AG08396 (cell line): ENCODE measurements at regions not wholly inside any gene's neighbourhood (a gene's known extent, or its start where the extent isn't known, plus 50 kb on each side); places are given as distances from the start of the nearest gene placed in this dataset.
"Not testable (repeated sequence)": the region's sequence is repeated elsewhere in the genome, so short reads cannot be mapped to it uniquely, and the experiment has no call there.

Experiments used
- DNase-seq: peaks from one replicate; pipeline ENCODE4 v3.0.0; 2012; ENCODE audit warnings: low spot score, mixed read lengths

DNA sequence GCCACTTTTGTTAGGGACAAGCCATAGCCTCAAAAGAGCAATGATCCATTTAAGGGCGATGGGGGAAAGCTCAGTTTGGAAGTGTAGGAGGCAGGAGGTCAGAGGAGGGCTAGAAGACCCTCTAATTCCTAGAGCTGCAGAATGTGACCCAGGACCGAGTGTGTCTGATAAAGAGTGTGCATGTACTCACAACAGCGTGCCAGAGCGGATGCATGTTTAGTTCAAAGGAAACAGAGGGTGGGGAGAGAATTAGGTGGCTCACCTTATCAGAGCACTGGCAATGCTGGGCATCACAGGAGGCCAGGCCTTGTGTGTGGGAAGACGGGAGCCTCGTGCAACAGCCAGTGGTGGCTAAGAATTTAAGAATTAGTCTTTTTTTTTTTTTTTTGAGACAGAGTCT lies 133.9 kb upstream of the COBL start:
- DNase-seq: no peak

DNA sequence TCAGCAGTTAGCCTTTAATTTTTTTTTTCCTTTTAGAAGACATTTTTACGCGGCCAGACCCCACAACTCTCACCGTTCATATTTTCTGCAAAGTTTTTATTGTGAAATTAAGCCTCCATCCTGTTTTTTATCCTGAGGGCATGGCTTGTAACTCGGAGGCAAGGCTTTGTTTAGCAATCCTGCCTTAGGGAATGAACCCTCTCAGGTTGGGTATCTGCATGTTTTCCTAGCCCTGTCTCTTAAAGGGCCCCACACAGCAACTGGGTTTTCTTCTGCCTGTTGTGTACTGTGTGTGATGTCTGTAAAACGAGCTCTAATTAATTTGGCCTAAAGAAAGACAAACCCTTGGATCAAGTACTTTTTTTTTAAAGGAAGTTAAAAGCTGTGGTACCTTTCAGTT lies 130.2 kb upstream of the COBL start:
- DNase-seq: no peak

DNA sequence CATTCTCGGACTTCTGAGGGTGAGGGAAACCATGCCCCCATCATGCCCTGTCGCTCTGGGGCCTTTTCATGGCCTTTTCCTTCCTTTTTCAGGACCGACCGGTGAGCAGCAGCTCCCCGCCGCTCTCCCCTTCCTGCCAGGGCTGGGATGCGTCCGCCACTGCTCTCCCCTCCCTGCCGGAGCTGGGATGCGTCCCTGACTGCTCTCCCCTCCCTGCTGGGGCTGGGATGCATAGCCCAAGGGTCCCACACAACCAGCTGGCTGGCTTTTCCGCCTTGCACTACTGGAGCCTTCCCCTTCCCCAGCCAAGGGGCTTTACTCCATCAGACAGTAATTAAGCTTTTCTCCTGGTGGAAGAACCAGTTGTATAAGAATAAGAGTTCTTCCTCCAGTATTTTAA lies 129.7 kb upstream of the COBL start:
- DNase-seq: no peak

DNA sequence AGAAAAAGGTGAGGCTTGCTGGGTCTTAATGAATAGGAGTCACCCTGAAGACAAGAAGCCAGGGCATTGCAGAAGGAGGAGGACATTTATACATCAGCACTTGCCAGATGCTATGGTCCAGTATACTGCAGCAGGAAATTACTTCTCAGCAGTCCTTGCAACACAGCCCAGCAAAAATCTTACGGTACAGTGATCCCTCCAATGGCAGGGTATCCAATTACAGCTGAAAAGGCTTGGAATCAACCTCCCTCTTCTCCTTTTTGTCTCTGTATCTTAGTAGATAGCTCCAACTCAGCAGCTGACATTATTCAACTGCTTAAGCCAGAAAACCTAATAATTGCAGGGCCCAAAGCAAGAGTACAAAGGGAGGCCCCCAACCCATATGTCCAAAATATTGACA lies 128.3 kb upstream of the COBL start:
- no peak for DNase-seq

DNA sequence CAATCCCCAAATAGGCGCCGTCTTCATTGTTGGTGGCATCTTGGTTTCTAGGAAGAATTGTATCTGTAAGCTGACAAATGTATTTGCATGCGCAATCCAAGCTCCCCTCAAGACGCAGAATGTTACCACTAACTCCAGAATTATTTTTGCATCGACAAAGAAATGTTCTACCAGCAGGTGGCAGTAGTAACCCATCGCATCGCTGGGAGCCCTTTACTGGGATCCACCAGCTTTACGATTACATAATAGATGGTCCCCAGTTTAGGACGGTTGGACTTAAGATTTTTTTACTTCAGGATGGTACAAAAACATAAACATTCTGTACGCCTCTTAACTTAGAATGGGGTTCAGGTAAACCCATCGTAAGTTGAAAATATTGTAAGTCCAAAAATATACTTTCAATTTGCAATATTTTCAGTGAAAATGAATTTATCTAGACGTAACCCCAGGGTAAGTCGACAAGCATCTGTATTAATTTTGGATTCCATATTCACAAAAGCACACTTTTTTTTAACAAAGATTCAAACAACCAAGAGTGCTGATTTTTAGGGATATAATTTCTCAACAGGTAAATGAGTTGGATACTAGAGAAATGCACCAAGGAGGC lies 114.0 kb upstream of the COBL start:
- peak; percentile 61 for DNase-seq

DNA sequence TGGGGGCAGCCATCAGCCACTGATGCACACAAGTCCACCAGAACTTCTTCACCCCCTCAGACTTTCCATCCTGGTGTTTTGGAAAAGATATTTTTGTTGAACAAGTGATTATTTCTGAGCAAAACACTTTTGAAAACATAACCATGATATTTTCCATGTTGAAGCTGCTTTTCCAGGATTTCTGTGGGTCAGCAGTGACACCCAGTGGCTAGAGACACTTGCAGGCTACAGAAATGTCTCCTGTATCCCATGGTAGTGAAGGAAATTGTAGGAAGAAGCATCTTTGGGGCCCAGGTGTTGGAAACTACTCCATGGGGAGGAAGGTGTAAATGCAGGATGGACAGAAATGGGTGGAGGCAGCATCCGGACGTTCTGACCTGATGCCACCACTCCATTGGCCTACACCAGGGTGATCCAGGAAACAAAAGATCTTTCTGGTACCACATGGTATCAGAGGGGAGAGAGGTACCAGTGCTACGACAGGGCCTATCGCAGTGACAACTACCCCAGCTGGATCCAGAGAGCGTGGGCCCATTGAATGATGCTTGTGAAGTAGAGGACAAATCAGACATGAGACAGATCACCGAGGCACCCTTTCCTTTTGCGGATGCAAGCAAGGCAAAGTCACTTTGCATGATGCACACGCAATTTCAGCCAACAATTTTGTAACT lies 111.7 kb upstream of the COBL start:
- no peak for DNase-seq

DNA sequence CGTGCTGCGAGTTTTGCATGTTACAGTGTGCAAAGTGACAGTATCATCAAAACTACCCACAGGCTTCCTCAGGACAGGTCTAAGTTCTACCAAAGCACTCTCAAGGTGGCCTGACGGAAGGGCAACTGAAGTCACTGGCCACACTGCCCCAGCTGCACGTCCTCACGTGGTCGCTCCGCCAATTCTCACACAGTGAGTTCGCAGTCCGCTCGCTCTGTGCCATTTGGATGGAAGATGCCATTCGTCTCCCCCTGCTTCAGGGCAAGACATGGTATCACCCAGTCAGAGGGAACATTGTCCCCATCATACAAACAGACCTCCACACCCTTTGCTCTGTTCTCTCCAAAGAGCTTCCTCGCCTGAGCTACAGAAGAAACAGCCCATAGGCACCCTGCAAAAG lies 109.6 kb upstream of the COBL start:
- DNase-seq: no peak

DNA sequence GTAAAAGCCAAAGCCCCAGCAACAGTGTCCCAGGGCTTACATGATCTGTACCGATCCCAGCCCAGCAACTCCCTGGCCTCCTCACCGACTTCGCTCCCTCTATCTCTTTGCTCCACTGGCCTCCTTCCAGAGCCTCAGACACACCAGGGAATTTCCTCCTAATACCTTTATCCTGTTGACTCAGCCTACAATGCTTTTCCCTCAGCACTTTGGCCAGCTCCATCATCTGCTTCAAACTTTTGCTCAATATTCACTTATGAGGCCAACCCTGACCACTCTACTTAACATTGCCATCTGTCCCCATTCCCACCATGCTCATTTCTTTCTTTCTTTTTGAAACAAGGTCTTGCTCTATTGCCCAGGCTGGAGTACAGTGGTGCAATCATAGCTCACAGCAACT lies 93.3 kb upstream of the COBL start:
- DNase-seq: not testable (repeated sequence)

DNA sequence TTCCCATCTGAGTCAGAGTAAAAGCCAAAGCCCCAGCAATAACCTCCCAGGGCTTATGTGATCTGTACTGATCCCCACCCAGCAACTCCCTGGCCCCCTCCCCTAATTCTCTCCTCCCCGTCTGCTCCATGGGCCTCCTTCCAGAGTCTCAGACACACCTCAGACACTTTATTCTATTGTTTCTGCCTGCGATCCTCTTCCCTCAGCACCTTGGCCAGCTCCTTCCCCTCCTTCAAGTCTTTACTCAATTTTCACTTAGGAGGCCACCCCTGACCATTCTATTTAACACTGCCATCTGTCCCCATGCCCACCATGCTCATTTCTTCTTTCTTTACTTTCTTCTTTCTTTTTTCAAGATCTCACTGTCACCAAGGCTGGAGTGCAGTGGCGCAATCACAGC lies 81.0 kb upstream of the COBL start:
- not testable (repeated sequence) for DNase-seq

DNA sequence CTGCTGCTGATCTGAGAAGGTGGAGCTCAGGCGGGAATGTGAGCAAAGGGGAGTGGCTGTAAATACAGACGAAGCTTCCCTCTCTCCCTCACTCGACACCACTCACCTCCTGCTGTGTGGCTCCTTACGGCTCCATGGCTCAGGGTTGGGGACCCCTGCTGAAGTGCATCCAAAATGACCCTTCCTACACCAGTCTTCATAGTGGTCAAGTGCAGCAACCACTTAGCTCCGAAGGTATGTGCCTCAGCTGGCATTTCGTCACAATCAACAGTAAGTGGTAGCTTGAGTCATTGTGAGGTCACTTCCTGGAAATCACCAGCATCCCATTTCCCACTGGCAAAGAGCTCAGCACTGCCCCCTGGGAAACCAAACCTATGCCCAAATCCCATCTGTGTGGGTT lies 76.4 kb upstream of the COBL start:
- DNase-seq: not testable (repeated sequence)

DNA sequence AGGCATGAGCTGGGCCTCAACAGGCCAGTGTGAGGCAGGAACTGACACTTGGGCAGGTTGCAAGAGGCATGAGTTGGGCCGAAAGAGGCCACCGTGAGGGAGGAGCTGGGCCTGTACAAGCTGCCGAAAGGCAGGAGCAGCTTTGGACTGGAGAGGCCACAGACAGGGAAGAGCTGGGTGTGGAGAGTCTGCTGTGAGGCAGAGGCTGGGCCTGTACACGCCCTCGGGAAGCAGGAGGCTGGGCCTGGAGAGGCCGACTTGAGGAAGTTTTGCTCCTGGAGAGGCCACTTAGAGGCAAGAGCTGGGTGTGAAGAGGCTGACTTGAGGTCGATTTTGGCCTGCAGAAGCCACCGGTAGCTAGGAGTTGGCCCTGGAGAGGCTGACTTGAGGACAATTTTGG lies 73.3 kb upstream of the COBL start:
- DNase-seq: not testable (repeated sequence)

DNA sequence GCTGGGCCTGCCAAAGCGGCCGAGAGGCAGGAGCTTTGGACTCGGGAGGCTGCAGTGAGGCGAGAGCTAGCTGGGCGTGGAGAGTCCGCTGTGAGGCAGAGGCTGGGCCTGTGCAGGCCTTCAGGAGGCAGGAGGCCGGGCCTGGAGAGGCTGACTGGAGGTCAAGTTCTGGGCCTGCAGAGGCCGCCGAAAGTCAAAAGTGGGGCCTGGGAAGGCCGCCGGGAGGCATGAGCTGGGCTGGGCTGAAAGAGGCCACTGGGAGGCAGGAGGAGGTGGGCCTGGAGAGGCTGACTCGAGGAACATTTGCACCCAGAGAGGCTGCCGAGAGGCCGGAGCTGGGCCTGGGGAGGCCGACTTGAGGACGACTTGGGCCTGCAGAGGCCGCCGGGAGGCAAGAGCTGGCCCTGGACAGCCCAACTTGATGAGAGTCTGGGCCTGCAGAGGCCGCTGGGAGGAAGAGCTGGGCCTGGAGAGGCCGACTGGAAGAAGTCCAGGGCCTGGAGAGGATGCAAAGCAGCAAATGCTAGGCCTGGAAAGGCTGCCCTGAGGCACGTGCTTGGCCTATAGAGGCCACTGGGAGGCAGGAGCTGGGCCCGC lies 72.7 kb upstream of the COBL start:
- DNase-seq: not testable (repeated sequence)

DNA sequence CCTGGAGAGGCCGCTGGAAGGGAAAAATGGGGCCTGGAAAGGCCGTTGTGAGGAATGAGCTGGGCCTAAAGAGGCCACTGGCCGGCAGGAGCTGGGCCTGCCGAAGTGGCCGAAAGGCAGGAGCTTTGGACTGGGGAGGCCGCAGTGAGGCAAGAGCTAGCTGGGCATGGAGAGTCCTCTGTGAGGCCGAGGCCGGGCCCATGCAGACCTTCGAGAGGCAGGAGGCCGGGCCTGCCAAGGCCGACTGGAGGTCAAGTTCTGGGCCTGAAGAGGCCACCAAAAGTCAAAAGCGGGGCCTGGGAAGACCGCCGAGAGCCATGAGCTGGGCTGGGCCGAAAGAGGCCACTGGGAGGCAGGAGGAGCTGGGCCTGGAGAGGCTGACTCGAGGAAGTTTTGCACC lies 71.6 kb upstream of the COBL start:
- not testable (repeated sequence) for DNase-seq

DNA sequence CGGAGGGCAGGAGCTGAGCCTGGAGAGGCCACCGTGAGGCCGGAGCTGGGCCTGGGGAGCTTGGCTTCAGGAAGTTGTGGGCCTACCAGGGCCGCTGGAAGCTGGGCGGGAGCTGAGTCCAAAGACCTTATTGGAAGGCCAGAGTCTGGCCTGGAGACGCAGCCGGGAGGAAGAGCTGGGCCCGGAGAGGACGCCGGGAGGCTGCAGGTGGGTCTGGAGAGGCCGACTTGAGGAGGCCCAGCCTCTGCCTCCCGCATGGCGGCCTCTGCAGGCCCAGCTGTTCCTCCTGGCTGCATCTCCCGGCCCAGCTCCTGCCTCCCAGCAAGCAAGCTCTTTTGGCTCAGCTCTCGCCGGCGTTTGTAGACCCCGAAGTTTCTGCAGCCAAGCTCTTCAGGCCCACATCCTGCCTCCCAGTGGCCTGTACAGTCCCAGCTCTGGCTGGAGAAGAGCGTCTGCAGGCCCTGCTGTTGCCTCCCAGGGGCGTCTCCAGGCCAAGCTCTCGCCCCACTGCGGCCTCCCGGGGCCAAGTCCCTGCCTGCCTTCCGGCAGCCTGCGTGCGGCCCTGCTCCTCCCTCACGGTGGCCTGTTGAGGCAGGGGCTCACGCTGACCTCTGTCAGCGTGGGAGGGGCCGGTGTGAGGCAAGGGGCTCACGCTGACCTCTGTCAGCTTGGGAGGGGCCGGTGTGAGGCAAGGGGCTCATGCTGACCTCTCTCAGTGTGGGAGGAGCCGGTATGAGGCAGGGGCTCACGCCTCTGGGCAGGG lies 70.4 kb upstream of the COBL start:
- not testable (repeated sequence) for DNase-seq

DNA sequence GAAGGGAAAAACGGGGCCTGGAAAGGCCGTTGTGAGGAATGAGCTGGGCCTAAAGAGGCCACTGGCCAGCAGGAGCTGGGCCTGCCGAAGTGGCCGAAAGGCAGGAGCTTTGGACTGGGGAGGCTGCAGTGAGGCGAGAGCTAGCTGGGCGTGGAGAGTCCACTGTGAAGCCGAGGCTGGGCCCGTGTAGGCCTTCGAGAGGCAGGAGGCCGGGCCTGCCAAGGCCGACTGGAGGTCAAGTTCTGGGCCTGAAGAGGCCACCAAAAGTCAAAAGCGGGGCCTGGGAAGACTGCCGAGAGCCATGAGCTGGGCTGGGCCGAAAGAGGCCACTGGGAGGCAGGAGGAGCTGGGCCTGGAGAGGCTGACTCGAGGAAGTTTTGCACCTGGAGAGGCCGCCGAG lies 69.6 kb upstream of the COBL start:
- not testable (repeated sequence) for DNase-seq

DNA sequence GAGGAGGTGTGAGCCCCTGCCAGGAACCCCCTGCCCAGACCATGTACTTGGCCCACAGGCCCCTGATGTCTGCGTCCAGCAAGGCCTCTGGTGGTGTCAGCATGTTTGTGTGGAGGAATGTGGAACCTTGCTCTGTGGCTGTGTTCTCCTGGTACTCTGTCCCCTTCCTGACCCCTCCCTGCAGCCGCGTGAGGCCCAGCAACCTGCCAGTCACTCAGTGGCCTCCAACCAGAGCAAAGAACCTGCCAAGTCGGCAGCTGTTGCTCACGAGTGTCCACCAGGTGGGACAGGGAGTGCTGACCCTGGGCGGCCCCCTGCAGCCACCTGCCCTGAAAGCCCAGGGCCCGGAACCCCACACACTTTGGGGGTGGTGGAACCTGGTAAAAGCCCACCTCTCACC lies 65.6 kb upstream of the COBL start:
- not testable (repeated sequence) for DNase-seq

DNA sequence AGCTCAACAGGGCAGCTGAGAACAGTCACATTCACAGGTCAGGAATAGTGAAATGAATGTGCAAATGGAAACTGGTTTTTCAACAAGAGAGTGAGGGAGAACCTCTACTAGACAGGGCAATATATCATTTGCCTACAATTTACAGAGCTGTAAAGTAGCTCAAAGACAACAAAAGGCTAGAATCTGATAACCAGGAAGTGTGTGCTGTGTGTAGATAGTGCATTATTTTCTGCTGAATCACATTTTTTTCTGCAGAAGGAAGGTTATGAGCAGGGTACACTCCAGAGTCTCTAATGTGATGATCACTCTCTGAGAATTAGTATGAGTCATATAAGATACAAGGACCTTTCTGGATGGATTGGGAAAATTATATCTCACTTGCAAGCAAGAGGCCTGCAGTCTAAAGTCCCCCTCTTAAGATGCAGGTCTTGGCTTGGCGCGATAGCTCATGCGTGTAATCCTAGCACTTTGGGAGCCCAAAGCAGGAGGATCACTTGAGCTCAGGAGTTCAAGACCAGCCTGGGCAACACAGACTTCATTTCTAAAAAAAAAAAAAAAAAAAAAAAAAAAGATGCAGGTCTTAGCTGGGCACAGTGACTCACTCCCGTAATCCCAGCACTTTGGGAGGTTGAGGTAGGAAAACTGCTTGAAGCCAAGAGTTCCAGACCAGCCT lies 59.9 kb upstream of the COBL start:
- no peak for DNase-seq

DNA sequence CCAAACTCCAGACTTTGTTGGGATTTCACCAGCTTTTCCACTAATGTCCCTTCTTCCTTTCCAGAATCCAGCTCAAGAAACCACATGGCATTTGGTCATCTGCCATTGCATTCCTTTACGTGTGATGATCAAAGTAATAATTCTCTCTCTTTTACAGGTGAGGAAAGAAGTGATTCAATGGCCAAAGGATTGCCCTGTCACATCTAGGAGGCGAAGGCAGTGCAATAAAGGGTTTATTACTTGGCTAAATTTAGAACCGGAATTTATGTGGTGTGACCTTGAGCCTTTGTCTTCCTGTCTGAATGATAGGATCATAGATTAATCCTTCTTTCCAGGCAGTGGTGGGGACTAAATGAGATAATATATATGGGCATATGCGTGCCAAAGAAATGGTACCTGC lies 58.3 kb upstream of the COBL start:
- DNase-seq: no peak

DNA sequence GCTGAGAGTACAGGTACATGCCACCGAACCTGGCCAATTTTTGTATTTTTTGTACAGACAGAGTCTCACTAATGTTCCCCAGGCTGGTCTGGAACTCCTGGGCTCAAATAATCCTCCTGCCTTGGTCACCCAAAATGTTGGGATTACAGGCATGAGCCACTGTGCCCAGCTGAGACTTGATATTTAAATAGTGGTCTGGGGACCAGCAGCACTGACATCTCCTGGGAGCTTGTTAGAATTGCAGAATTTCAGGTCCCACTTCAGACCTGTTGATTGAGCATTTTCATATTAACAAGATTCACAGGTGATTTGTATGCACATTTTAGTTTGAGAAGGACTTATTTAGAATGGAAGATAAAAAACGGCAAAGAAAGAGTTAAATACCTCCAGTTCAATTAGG lies 57.0 kb upstream of the COBL start:
- not testable (repeated sequence) for DNase-seq

DNA sequence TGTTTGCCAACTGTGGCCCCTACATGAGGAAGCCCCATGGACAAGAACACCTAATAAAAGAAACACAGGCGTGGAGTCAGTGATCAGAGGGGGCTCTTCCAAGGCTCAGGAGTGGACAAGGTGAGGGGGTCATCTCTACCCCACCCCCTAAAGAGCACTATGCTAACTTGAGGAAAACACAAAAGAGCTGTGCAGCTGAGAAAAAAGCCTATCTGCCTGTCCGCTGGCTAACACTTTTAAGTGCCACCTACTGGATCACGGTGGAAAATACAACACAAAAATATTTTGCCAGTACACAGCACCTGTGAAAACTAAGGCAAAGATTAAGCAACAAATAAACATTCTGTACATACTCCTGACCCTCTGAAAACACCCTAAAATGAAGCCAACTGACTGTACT lies 53.1 kb upstream of the COBL start:
- DNase-seq: no peak

DNA sequence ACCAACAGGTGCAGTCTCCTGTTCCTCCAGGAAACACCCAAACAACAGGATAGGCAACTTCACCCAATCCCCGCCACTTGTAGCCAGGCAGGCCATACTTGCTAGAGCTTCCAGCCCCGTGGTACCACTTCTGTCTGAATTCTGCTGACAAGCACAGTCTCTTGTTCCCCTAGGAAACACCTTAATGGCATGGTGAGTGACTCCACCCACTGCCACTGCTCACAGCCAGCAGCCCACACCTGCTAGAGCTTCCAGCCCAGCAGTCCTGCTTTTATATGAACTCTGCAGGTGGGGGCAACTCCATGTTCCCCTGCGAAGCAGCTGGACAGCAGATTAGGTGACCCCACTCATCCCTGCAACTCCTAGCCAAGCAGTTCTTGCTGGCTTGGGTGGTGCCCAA lies 52.6 kb upstream of the COBL start:
- DNase-seq: not testable (repeated sequence)

DNA sequence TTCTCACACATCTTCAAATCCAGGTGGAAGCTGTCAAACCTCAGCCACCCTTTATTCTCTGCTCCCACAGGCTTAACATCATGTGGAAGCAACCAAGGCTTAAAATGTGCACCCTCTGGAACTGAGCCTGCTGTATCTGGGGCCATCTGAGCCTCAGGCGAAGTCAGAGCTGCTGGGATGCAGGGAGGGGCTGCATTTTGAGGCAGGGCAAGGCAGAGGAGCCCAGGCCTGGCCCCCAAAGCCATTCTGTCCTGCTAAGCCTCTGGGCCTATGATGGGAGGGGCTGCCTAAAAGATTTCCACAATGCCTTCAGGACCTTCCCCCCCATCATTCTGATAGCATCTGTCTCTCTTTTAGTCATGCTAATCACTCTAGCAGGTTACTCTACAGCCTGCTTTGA lies 51.7 kb upstream of the COBL start:
- no peak for DNase-seq

DNA sequence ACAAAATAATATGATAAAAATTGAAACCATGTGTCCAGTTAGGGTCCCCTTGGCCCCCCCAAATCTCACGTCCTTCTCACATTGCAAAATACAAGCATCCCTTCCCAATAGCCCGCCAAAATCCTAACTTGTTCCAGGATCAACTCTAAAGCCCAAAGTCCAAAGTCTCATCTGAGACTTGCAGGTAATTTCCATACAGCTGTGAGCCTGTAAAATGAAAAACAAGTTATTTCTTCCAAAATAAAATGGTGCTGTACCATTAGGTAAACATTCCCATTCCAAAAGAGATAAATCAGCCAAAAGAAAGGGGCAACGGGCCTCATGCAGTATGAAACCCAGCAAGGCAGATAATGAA lies 51.0 kb upstream of the COBL start:
- no peak for DNase-seq
